ENCODE measurements at regions not wholly inside any gene's neighbourhood (a gene's known extent, or its start where the extent isn't known, plus 50 kb on each side); places are given as distances from the start of the nearest gene placed in this dataset.

DNA sequence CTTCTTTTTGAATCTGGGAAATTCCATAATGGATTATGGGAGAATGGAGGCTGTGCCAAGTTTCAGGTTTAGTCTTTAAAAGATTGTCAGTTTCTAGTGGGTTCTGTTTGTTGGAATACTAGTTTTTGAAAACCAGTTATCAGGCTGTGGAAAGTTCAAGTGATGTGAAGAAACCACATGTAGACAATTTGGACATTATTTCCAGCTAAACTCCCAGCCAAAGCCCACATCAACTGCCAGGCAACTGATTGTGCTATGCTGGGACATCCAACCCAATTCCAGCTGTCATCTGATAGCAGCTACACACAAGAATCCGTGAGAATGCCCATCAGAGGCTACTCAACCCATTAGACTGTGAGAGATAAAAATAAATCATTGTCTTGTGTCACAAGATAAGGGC, 546.1 kb upstream of the ADAMTS5 start:
- no peak overlapping the region for H3K9ac ChIP-seq (ENCODE audit: low read depth, low read length, poor library complexity, severe bottlenecking)
- H4K20me1 ChIP-seq (ENCODE audit: insufficient read depth, low read length, poor library complexity, severe bottlenecking) = no peaks in the 10 kb centered on the region
- no peaks in the 10 kb centered on the region for H3K9me3 ChIP-seq (ENCODE audit: insufficient read depth, low read depth, low read length)
- TF ChIP-seq, protein P1, sequence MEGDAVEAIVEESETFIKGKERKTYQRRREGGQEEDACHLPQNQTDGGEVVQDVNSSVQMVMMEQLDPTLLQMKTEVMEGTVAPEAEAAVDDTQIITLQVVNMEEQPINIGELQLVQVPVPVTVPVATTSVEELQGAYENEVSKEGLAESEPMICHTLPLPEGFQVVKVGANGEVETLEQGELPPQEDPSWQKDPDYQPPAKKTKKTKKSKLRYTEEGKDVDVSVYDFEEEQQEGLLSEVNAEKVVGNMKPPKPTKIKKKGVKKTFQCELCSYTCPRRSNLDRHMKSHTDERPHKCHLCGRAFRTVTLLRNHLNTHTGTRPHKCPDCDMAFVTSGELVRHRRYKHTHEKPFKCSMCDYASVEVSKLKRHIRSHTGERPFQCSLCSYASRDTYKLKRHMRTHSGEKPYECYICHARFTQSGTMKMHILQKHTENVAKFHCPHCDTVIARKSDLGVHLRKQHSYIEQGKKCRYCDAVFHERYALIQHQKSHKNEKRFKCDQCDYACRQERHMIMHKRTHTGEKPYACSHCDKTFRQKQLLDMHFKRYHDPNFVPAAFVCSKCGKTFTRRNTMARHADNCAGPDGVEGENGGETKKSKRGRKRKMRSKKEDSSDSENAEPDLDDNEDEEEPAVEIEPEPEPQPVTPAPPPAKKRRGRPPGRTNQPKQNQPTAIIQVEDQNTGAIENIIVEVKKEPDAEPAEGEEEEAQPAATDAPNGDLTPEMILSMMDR (conservative IDR thresholded peaks at IDR 0.05; ENCODE audit: low read length) = no peak
- no peak for TF ChIP-seq EZH2phosphoT487 (IDR thresholded peaks at IDR 0.05; ENCODE audit: borderline replicate concordance)
- H3K4me3 ChIP-seq (ENCODE audit: low read length, poor library complexity, severe bottlenecking) = no peak overlapping the region
- no peaks in the 10 kb centered on the region for H3F3A ChIP-seq (ENCODE audit: low read depth)
- no peaks in the 10 kb centered on the region for H3K9me2 ChIP-seq (replicated peaks; ENCODE audit: low read depth, low read length)
- H3K27me3 ChIP-seq (ENCODE audit: insufficient read depth, low read length, poor library complexity, severe bottlenecking) = no peaks in the 10 kb centered on the region
- no peaks in the 10 kb centered on the region for H3K4me1 ChIP-seq (ENCODE audit: insufficient read depth, low read length, poor library complexity, severe bottlenecking)
- H3K36me3 ChIP-seq (ENCODE audit: insufficient read depth, low read length) = no peaks in the 10 kb centered on the region
- H3K4me2 ChIP-seq (ENCODE audit: low read depth, low read length, poor library complexity, severe bottlenecking) = no peak overlapping the region
- H2AFZ ChIP-seq (ENCODE audit: low read length) = no peak overlapping the region
- H3K79me2 ChIP-seq (ENCODE audit: insufficient read depth, low read length) = no peaks in the 10 kb centered on the region

DNA sequence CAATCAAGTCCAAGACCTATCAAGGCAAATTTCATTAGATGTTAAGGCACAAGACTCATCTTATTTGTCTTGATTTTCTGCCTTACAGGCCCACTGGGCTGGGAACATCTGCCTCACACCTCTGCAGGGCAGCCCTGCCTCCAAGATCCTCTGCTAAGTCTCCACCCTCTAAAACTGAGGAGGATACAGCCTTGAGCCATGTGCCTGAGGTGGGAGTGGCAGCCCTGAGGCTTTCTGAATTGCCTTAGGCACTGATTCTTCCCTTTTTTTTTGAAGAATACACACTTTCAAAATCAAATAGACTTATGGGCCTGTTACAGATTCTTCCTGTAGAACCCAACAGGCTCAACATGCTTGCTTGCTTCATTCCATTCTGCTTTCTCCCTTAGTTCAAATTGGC, 544.3 kb upstream of the ADAMTS5 start:
- TF ChIP-seq, protein P1 (conservative IDR thresholded peaks at IDR 0.05; ENCODE audit: low read length) = no peak
- TF ChIP-seq EZH2phosphoT487 (IDR thresholded peaks at IDR 0.05; ENCODE audit: borderline replicate concordance) = no peak
- Histone ChIP-seq H4K20me1 (ENCODE audit: insufficient read depth, low read length, poor library complexity, severe bottlenecking) (no peaks in the 10 kb centered on the region), H3K4me1 (ENCODE audit: insufficient read depth, low read length, poor library complexity, severe bottlenecking) (no peaks in the 10 kb centered on the region), H3K4me2 (ENCODE audit: low read depth, low read length, poor library complexity, severe bottlenecking) (no peak overlapping the region), H2AFZ (ENCODE audit: low read length) (no peak overlapping the region), H3K79me2 (ENCODE audit: insufficient read depth, low read length) (no peaks in the 10 kb centered on the region), H3K9me2 (replicated peaks; ENCODE audit: low read depth, low read length) (no peaks in the 10 kb centered on the region), H3K4me3 (ENCODE audit: low read length, poor library complexity, severe bottlenecking) (no peak overlapping the region), H3K9ac (ENCODE audit: low read depth, low read length, poor library complexity, severe bottlenecking) (no peak overlapping the region), H3K27me3 (ENCODE audit: insufficient read depth, low read length, poor library complexity, severe bottlenecking) (no peaks in the 10 kb centered on the region), H3K9me3 (ENCODE audit: insufficient read depth, low read depth, low read length) (no peaks in the 10 kb centered on the region), H3K36me3 (ENCODE audit: insufficient read depth, low read length) (no peaks in the 10 kb centered on the region), H3F3A (ENCODE audit: low read depth) (no peaks in the 10 kb centered on the region)

DNA sequence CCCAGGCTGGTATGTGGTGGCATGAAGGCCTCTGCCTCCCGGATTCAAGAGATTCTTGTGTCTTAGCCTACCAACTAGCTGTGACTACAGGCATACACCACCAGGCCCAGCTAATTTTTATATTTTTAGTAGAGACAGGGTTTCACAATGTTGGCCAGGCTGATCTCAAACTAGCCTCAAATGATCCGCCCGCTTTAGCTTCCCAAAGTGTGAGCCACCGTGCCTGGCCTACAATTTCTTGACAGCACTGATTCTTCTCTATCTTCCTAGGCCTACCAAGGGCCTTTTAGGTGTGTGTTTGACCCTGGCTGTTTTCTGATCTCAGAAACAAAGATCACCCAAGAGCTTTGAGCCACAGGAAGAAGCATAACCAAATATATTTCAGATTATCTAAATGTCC, 540.8 kb upstream of the ADAMTS5 start:
- H3K4me2 ChIP-seq (ENCODE audit: low read depth, low read length, poor library complexity, severe bottlenecking) = no peak overlapping the region
- H3K36me3 ChIP-seq (ENCODE audit: insufficient read depth, low read length) = no peaks in the 10 kb centered on the region
- H3K4me1 ChIP-seq (ENCODE audit: insufficient read depth, low read length, poor library complexity, severe bottlenecking) = no peaks in the 10 kb centered on the region
- TF ChIP-seq EZH2phosphoT487 (IDR thresholded peaks at IDR 0.05; ENCODE audit: borderline replicate concordance) = no peak
- TF ChIP-seq, protein P1 (conservative IDR thresholded peaks at IDR 0.05; ENCODE audit: low read length) = no peak
- no peak overlapping the region for H3K4me3 ChIP-seq (ENCODE audit: low read length, poor library complexity, severe bottlenecking)
- no peak overlapping the region for H2AFZ ChIP-seq (ENCODE audit: low read length)
- H3F3A ChIP-seq (ENCODE audit: low read depth) = no peaks in the 10 kb centered on the region
- H4K20me1 ChIP-seq (ENCODE audit: insufficient read depth, low read length, poor library complexity, severe bottlenecking) = no peaks in the 10 kb centered on the region
- H3K9me2 ChIP-seq (replicated peaks; ENCODE audit: low read depth, low read length) = no peaks in the 10 kb centered on the region
- no peak overlapping the region for H3K9ac ChIP-seq (ENCODE audit: low read depth, low read length, poor library complexity, severe bottlenecking)
- H3K79me2 ChIP-seq (ENCODE audit: insufficient read depth, low read length) = no peaks in the 10 kb centered on the region
- H3K9me3 ChIP-seq (ENCODE audit: insufficient read depth, low read depth, low read length) = no peaks in the 10 kb centered on the region
- H3K27me3 ChIP-seq (ENCODE audit: insufficient read depth, low read length, poor library complexity, severe bottlenecking) = no peaks in the 10 kb centered on the region

Data from Loucy (cell line).